GM21529 (cell line): ENCODE measurements at regions not wholly inside any gene's neighbourhood (a gene's known extent, or its start where the extent isn't known, plus 50 kb on each side); places are given as distances from the start of the nearest gene placed in this dataset.

ENCODE experiments used
- ATAC-seq: cut with Tn5 transposase; IDR thresholded peaks from one replicate; pipeline ENCODE4 v1.9.1; 2021; ENCODE audit not compliant: unreplicated experiment

DNA sequence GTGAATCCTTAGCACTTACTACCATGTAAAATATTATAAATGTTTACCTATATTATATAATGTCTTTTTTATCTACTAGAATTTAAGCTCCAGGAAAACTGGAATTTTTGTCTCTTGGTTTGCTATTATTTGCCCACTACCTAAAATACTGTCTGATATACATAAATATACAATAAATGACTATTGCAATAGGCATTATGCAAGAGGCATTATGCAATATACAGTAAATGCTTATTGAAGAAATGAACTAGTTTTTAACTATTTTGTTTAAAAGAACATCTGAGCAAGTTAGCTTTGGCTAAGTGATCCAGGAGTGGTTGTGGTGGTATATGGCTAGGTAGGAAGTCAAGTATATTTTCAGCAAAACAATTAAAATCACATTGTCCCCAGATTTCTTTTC is 640.2 kb upstream of the PKN2 start:
- ATAC-seq = no peak

- no peak for ATAC-seq
Measured at GRCh38 chr1:88052167-88052566, 631.9 kb upstream of the PKN2 start.

GRCh38 chr1:88053065-88053464 is 631.0 kb upstream of the PKN2 start:
- ATAC-seq = no peak

DNA sequence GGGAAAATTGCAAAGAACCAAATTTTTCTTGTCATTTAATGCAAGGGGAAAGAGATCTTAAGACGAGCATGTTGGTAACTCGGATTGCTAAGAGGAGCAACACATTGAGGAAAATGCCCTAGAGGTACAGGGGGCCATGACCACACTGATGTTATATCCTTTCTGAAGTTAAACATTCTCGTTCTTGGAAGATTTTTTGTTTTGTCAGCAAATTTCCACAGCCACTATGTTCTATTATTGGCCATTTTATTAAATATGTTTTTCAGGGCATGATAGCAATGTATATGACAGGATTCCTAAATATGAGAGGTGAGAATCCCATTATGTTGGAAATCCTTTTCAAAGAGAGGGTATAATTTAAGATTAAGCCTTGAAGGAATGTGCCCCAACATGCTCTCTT is 627.2 kb upstream of the PKN2 start:
- no peak for ATAC-seq

GRCh38 chr1:88058205-88058604 is 625.9 kb upstream of the PKN2 start:
- ATAC-seq = no peak

DNA sequence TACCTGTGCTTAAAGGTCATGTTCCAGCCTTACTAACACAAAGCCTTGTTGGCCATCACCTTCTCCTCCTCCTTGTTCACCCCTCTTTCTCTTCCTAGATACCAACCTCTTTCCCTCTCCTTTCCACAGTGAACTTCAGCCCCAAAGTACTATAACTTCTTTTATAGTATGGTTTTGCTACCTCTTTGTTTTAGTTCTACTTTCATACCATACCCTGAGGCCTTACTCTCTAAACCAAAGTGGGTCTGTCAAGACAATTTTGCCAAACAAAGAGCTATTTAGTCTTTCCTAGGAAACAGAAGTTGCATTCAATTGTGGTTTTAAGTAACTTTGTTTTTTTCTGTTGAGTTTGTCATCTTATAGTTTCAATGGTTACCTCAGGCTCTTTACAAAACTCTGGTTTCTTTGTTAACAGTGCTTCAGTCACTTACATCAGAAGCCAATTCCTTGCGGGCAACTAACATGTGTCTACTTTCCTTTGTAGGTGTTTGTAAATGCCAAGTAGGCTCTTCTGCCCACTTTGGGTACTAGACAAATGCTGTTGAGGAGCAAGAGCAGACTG is 623.9 kb upstream of the PKN2 start:
- ATAC-seq = no peak

DNA sequence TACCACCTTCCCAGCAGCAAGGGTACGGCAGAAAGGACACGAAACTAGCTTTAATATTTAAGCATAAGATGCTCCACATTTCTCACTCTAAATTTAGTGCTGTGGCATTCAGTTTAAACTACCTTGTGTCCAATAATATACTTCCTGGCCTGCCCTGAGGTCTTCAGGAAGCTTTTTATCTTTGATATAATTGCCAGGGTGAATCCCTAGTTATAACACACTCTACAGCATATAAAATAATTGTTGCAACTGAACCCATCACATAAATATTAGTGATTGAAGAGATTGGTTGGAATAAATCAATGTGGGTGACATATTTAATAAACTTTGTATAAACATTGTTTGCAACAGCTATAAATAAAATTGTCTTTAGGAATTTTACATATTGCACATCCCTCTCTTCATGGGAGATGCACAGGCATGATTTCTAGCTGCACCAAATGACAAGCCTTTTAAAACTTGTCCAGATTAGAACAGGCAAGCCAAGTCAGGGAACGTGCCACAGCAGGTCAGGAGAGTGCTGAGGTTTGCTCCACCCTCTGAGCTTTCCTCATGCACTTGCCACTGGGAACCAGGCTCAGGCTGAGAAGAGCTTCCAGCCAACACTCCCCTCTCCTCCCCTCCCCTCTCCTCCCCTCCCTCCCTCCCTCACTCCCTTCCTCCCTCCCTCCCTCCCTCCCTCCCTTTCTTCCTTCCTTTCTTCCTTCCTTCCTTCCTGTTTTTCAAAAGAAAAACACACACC is 623.2 kb upstream of the PKN2 start:
- no peak for ATAC-seq

DNA sequence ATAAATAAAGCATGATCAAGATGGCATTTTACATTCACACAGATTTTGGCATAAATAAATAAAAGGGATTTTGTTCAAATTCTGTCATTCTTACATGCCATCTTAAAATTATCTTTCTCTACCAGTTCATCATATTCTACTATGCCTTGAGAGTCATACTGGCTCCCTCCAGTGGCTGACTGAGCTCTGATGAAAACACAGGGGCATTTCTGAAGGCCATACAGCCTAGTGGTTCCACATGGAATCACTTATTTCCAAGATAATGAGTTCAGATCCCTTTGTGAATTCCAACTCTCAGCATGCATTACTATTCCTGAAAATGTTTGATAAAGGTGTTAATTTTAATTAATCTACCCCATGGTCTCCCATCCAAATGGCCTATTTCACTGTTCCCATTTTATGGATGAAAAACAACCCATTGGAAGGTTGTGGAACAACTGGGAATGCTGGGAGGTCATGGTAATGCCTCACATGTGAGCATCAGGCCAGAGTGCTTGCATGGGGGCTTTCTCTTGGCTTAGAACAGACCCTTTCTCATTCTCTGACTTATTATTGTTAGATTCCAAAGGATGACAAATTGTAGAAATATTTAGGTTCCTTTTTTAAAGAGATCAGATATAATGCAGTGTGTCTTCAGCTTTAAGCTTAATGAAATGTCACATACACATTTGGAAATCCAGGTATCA is 622.4 kb upstream of the PKN2 start:
- ATAC-seq = peak; percentile 76

DNA sequence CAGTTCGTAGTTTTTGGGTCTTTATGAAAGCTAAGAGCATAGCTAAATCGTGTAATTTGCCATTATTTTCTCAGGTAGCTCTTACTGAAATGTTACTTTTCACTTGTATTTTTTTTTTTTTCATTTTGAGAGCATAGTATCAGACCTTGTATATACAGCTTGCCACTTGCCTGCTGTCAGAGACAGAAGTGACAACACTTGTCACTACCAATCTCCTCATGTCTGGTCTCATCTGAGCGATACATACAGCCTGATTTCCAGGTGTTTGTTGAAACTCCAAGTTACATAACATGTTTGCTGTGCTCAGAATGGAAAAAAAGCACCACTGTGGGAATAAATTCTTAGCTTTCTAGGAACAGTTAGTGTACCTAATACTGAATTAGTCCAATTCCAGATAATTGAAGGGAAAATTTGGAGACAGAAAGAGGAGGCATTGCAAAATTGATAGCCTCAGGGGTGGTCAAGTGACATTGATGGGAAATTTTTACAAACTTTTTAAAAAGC is 621.4 kb upstream of the PKN2 start:
- no peak for ATAC-seq

- ATAC-seq = no peak
Measured at GRCh38 chr1:88063605-88064004, 620.5 kb upstream of the PKN2 start.

GRCh38 chr1:88068407-88068960 is 615.6 kb upstream of the PKN2 start:
- no peak for ATAC-seq

- ATAC-seq = no peak
Measured at GRCh38 chr1:88070956-88071355, 613.1 kb upstream of the PKN2 start.

GRCh38 chr1:88074661-88075060 is 609.4 kb upstream of the PKN2 start:
- no peak for ATAC-seq

DNA sequence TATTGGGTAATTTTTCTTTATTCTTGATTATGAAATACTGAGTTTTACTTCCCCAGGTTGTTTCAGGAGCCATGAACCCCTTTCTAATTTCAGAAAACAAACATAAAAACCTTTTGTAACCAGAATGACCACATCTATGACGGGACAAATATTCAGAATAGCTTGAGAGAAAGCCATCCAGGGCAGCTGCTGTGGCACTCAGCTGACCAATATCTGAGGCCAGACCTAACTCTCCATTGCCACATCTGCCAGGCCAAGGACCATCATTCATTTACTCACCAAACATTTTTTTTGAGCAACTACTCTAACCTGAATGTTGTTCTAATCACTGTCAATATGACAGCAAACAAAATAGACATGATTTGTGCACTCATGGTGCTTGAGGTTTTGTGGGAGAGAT is 608.3 kb upstream of the PKN2 start:
- no peak for ATAC-seq

- no peak for ATAC-seq
Measured at GRCh38 chr1:88079036-88079435, 605.0 kb upstream of the PKN2 start.

DNA sequence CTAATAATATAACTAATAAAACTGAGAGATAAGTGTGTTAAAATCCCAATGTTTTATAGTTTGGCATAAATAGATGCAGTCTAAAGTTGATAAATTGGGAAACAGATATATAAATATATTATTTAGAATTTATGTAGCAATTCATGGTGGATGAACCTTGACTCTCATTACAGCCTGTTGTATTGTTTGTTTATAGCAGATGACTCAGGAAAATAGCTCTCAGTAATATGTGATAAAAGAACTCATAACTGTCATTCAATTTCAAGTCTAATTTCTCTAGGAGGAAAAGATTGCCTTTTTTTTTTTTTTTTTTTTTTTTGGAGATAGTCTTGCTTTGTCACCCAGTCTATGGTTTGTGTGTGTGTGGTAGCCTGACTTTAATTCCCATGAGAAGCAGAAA is 603.2 kb upstream of the PKN2 start:
- ATAC-seq = no peak

DNA sequence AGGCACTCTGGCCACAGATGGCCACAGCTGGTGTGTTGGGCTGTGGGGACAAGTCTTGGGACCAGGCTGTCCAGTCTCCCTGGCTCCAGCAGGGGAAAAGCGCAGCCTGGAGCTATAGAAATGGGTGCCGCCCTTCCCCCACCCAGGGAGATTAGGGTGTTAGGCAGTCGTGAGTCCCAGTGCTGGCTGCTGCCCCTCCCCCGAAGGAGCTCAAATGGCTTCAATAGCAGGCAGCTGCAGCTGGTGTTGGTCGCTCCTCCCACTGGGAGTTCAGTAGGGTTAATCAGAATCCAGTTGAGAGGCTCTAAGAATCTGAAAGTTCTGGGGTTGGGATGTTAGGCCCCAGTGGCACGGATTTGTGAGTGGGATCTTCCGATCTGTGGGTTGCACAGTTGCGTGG is 595.6 kb upstream of the PKN2 start:
- ATAC-seq = no peak

DNA sequence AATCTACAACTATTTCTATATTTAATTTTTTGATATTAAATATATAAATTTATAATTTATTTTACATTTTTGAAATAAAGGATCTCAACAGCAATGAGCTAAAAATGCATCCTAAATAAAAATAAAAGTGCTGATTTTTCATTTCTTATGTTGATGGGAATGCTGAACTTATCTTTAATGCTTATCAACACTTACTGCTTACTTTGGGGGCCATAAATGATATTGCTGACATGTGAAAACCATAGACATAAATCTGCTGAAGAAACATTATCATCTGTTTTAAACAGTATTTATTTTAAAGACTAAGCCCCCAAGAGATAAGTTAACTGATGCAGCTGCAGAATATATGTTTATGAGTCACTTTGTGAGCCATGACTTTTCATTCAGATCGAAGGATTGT is 594.1 kb upstream of the PKN2 start:
- no peak for ATAC-seq

- no peak for ATAC-seq
Measured at GRCh38 chr1:88098881-88099280, 585.2 kb upstream of the PKN2 start.

DNA sequence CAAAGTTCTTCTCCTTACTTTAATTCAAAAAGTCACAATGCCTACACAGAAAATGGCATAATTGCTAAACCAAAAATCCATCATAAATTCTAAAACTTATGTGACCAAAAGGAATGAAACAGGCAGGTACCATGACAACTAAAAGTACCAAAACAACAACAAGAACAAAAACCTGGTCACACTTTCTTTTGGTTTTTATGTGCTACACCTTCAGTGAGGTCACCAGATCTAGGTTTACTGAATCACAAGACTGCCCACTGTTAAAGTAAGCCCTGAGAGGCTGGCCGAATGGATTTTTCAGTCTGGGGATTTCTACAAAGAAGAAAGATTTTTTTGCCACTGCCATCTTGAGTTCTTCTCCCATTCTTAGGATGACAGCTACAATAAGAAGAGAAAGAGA is 583.0 kb upstream of the PKN2 start:
- no peak for ATAC-seq

DNA sequence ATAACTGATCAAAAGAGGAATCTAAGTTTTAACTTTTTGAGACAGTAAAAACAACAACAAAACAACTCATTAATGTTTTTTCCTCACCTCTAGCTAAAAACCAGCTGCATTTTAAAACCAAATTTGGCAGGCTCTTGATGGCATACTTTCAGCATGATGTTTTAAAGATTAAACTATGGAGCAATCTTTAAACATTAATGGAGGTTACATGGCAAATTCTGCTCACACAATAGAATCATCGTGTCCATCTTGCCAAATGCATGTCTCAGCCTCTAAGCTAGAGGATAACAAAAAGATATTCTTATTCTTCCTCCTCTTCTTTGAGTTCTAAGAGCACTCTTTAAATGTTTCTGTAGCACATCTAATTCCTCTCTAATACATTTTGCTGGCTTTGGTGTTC is 579.8 kb upstream of the PKN2 start:
- ATAC-seq = no peak

- ATAC-seq = no peak
Measured at GRCh38 chr1:88104886-88105285, 579.2 kb upstream of the PKN2 start.
